ENCODE measurements at regions not wholly inside any gene's neighbourhood (a gene's known extent, or its start where the extent isn't known, plus 50 kb on each side); places are given as distances from the start of the nearest gene placed in this dataset.

DNA sequence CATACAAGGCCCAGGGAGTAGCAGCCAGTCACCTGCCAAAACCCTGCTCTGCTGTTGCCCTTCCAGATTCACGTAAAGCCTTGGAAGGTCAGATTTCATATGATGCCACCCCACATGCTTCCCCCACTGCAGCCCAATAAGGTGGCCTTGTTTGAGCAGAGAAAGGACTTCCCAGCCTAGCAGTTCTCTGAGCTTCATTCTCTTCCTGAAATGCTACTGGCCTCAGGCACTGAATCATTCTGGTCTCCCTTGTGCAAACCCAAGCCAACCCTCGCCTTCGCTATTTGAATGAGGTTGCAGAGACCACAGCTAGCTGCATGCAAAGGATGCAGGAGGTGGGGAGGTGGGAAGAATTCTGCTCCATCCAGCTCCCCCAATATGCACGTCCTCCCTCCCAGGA is 60.3 kb upstream of the PLXNA4 start:
- intact Hi-C loops (cut with DNase I, micrococcal nuclease) = no loop called here
- Histone ChIP-seq H3K4me1 (ENCODE audit: low read depth) (no peaks in the 10 kb centered on the region), H3K9me3 (no peaks in the 10 kb centered on the region), H3K36me3 (ENCODE audit: low read depth) (no peaks in the 10 kb centered on the region), H3K4me3 (no peak overlapping the region)
- TF ChIP-seq, protein P1, sequence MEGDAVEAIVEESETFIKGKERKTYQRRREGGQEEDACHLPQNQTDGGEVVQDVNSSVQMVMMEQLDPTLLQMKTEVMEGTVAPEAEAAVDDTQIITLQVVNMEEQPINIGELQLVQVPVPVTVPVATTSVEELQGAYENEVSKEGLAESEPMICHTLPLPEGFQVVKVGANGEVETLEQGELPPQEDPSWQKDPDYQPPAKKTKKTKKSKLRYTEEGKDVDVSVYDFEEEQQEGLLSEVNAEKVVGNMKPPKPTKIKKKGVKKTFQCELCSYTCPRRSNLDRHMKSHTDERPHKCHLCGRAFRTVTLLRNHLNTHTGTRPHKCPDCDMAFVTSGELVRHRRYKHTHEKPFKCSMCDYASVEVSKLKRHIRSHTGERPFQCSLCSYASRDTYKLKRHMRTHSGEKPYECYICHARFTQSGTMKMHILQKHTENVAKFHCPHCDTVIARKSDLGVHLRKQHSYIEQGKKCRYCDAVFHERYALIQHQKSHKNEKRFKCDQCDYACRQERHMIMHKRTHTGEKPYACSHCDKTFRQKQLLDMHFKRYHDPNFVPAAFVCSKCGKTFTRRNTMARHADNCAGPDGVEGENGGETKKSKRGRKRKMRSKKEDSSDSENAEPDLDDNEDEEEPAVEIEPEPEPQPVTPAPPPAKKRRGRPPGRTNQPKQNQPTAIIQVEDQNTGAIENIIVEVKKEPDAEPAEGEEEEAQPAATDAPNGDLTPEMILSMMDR (IDR thresholded peaks at IDR 0.05) = no peak
- DNase-seq = no peak
- no peak for ATAC-seq

DNA sequence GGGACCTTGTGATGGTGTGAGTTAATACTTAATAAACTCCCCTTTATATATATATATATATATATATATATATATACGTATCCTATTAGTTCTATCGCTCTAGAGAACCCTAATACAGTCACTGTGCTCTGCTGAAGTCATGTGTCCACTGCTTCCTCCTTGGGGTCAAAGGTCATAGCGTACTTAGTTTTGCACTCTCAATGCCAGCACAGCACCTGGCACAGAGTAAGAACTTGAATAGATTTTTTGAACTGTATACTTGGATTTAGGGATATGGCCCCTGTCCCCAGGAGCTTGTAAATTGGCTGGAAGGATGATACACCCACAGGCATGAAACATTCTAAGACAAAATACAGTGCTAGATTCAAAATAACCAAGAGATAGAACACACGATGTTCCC is 58.9 kb upstream of the PLXNA4 start:
- intact Hi-C loops (cut with DNase I, micrococcal nuclease) = no loop called here
- H3K9me3 ChIP-seq = no peaks in the 10 kb centered on the region
- H3K4me1 ChIP-seq (ENCODE audit: low read depth) = no peaks in the 10 kb centered on the region
- no peak overlapping the region for H3K4me3 ChIP-seq
- H3K36me3 ChIP-seq (ENCODE audit: low read depth) = no peaks in the 10 kb centered on the region
- ATAC-seq (no peak), DNase-seq (no peak)
- TF ChIP-seq, protein P1 (IDR thresholded peaks at IDR 0.05) = no peak

DNA sequence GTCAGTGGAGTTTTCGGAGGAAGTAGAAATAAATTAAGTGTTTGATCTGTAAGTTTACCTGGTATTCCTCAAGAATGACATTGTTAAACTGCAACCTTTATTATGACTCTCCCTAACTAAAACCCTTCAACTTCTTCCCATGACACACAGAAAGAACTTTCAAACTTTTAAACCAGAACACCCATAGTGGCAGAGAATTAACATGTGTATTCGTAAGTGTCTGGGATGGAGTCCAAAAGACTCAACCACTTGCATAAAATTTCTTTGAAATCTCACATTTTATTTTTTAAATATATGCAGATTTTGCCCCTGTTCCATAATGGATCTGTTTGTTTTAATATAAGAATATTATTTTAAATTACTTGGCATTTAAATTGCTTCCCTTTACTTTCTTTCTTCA is 54.6 kb upstream of the PLXNA4 start:
- intact Hi-C loops (cut with DNase I, micrococcal nuclease) = no loop called here
- TF ChIP-seq, protein P1 (IDR thresholded peaks at IDR 0.05) = no peak
- DNase-seq = no peak
- ATAC-seq = no peak
- H3K4me1 ChIP-seq (ENCODE audit: low read depth) = no peaks in the 10 kb centered on the region
- H3K9me3 ChIP-seq = no peaks in the 10 kb centered on the region
- H3K4me3 ChIP-seq = no peak overlapping the region
- H3K36me3 ChIP-seq (ENCODE audit: low read depth) = no peaks in the 10 kb centered on the region

All from mucosa of descending colon (tissue), 3 donors.